ENCODE measurements at regions not wholly inside any gene's neighbourhood (a gene's known extent, or its start where the extent isn't known, plus 50 kb on each side); places are given as distances from the start of the nearest gene placed in this dataset.

- no peak for TF ChIP-seq EZH2 (IDR thresholded peaks at IDR 0.05; ENCODE audit: borderline replicate concordance, low read length)
- TF ChIP-seq, protein P1, sequence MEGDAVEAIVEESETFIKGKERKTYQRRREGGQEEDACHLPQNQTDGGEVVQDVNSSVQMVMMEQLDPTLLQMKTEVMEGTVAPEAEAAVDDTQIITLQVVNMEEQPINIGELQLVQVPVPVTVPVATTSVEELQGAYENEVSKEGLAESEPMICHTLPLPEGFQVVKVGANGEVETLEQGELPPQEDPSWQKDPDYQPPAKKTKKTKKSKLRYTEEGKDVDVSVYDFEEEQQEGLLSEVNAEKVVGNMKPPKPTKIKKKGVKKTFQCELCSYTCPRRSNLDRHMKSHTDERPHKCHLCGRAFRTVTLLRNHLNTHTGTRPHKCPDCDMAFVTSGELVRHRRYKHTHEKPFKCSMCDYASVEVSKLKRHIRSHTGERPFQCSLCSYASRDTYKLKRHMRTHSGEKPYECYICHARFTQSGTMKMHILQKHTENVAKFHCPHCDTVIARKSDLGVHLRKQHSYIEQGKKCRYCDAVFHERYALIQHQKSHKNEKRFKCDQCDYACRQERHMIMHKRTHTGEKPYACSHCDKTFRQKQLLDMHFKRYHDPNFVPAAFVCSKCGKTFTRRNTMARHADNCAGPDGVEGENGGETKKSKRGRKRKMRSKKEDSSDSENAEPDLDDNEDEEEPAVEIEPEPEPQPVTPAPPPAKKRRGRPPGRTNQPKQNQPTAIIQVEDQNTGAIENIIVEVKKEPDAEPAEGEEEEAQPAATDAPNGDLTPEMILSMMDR (conservative IDR thresholded peaks at IDR 0.05 in 1 of 2, IDR thresholded peaks at IDR 0.05 in 1 of 2; ENCODE audit: extremely low read depth in 1 of 2, insufficient read depth in 1 of 2, low read depth in 1 of 2, low read length in 2 of 2): no peak
These were observed 981.7 kb upstream of the NCAM2 start for GRCh38 chr21:20016435-20017005.

Measured in mammary epithelial cell (primary cell).